ENCODE measurements at regions not wholly inside any gene's neighbourhood (a gene's known extent, or its start where the extent isn't known, plus 50 kb on each side); places are given as distances from the start of the nearest gene placed in this dataset.
A peak's percentile ranks its signal among the peaks of the same experiment; 100 is the strongest.

DNA sequence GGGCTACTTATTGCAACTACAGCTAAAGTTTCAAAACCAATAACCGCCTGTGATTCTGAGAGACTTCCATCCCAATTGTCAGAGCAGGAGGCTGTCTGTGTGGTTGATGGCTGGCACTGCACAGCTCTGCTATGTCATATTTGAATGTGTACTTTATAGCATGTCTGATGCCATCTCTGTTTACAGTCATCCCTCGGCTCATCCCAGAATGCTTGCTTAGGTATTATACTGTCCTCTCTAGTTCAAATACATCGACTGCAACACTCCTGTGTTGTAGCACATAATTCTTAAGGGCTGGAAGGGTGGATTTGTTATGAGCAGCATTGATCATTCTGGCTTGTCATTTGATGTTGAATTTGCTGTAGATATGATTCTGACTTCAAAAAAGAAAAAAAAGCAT, 1617.5 kb upstream of the TENM3 start:
- H3K23ac ChIP-seq (ENCODE audit: low read depth, low read length, poor library complexity), result no peak overlapping the region
- H2BK15ac ChIP-seq (ENCODE audit: low read length), result no peak overlapping the region
- WGBS, 2 donors (ENCODE audit: extremely low coverage in 2 of 2, insufficient read length in 2 of 2, insufficient replicate concordance in 1 of 2), result no CpG with 5 or more reads among the region's 3 CpGs
- H3K4me2 ChIP-seq (ENCODE audit: insufficient read depth, low read length, poor library complexity, severe bottlenecking), result no peak overlapping the region
- no peak overlapping the region for H2BK5ac ChIP-seq (ENCODE audit: low read length)
- no peak overlapping the region for H3K27ac ChIP-seq (replicated peaks; ENCODE audit: low read length)
- no peak overlapping the region for H3K9ac ChIP-seq (ENCODE audit: low read depth, low read length, poor library complexity)
- H2BK120ac ChIP-seq (ENCODE audit: low read depth, low read length), result no peak overlapping the region
- no peak overlapping the region for H3K18ac ChIP-seq (ENCODE audit: low read length)
- no peak overlapping the region for H4K91ac ChIP-seq (ENCODE audit: low read depth, low read length, poor library complexity)
- H3K14ac ChIP-seq (ENCODE audit: low read length), result no peak overlapping the region
- no peak overlapping the region for H3K4ac ChIP-seq (ENCODE audit: low read length)
- H3K27me3 ChIP-seq (ENCODE audit: control insufficient read depth in 3 of 3, insufficient read depth in 3 of 3, low read depth in 1 of 3, low read length in 3 of 3), result no peaks in the 10 kb centered on the region
- no peaks in the 10 kb centered on the region for H3K79me1 ChIP-seq (ENCODE audit: low read depth, low read length)
- H4K8ac ChIP-seq (ENCODE audit: low read depth, low read length), result no peak overlapping the region
- no peak overlapping the region for H2AK5ac ChIP-seq (ENCODE audit: low read depth, low read length)
- no peak overlapping the region for H2AFZ ChIP-seq (ENCODE audit: low read length)
- H2BK12ac ChIP-seq (ENCODE audit: low read length), result no peak overlapping the region
- H3K36me3 ChIP-seq (replicated peaks in 1 of 2; ENCODE audit: control insufficient read depth in 2 of 2, insufficient read depth in 2 of 2, low read length in 2 of 2), result no peaks in the 10 kb centered on the region
- H3K4me3 ChIP-seq (ENCODE audit: low read length in 2 of 2), result no peak overlapping the region
- no peaks in the 10 kb centered on the region for H3K4me1 ChIP-seq (ENCODE audit: control insufficient read depth in 2 of 2, insufficient read depth in 1 of 2, low read depth in 1 of 2, low read length in 2 of 2)
- no peak for DNase-seq (ENCODE audit: low spot score)
- no peaks in the 10 kb centered on the region for H3K9me3 ChIP-seq (replicated peaks in 1 of 2; ENCODE audit: control insufficient read depth in 2 of 2, insufficient read depth in 1 of 2, low read depth in 1 of 2, low read length in 2 of 2)

DNA sequence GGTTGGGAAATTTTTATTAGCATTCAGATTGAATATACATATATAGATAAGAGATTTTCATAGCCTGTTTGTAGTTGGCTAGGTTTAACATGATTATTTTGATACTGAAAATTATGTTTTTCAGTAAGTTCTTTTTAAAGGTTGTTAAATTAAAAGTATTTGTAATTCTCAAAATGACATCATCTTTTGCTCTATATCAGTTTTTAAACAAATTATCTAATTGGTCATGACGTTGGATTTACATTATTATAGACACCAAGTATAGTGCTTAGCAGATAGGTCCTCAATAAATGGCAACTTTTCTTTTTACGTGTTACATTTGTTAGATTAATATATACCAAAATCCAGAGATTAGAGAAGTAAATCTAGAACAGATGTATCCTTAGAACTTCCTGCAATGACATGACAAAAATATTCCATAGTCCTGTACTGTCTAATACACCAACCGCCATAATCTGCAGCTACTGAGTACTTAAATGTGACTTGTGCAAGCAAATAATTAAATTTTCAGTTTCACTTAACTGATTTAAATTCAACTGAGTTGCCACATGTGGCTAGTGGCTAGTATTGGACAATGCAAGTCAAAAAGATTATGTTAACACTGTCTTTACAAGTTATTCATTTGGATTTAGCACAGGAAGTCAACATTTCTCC, 1613.1 kb upstream of the TENM3 start:
- Histone ChIP-seq H3K79me1 (ENCODE audit: low read depth, low read length) (no peaks in the 10 kb centered on the region), H4K8ac (ENCODE audit: low read depth, low read length) (no peak overlapping the region), H3K18ac (ENCODE audit: low read length) (no peak overlapping the region), H3K14ac (ENCODE audit: low read length) (no peak overlapping the region), H3K4me1 (ENCODE audit: control insufficient read depth in 2 of 2, insufficient read depth in 1 of 2, low read depth in 1 of 2, low read length in 2 of 2) (no peaks in the 10 kb centered on the region), H2AK5ac (ENCODE audit: low read depth, low read length) (no peak overlapping the region), H3K27me3 (ENCODE audit: control insufficient read depth in 3 of 3, insufficient read depth in 3 of 3, low read depth in 1 of 3, low read length in 3 of 3) (no peaks in the 10 kb centered on the region), H3K4me3 (ENCODE audit: low read length in 2 of 2) (no peak overlapping the region), H2BK12ac (ENCODE audit: low read length) (no peak overlapping the region), H2BK120ac (ENCODE audit: low read depth, low read length) (no peak overlapping the region), H4K91ac (ENCODE audit: low read depth, low read length, poor library complexity) (no peak overlapping the region), H3K9ac (ENCODE audit: low read depth, low read length, poor library complexity) (no peak overlapping the region), H3K4me2 (ENCODE audit: insufficient read depth, low read length, poor library complexity, severe bottlenecking) (no peak overlapping the region), H3K4ac (ENCODE audit: low read length) (no peak overlapping the region), H3K23ac (ENCODE audit: low read depth, low read length, poor library complexity) (no peak overlapping the region), H2BK5ac (ENCODE audit: low read length) (no peak overlapping the region), H2AFZ (ENCODE audit: low read length) (no peak overlapping the region), H3K36me3 (replicated peaks in 1 of 2; ENCODE audit: control insufficient read depth in 2 of 2, insufficient read depth in 2 of 2, low read length in 2 of 2) (no peaks in the 10 kb centered on the region), H3K9me3 (replicated peaks in 1 of 2; ENCODE audit: control insufficient read depth in 2 of 2, insufficient read depth in 1 of 2, low read depth in 1 of 2, low read length in 2 of 2) (no peaks in the 10 kb centered on the region), H2BK15ac (ENCODE audit: low read length) (no peak overlapping the region), H3K27ac (replicated peaks; ENCODE audit: low read length) (no peak overlapping the region)
- DNase-seq (ENCODE audit: low spot score), result no peak
- no CpG with 5 or more reads among the region's 3 CpGs for WGBS, 2 donors (ENCODE audit: extremely low coverage in 2 of 2, insufficient read length in 2 of 2, insufficient replicate concordance in 1 of 2)

DNA sequence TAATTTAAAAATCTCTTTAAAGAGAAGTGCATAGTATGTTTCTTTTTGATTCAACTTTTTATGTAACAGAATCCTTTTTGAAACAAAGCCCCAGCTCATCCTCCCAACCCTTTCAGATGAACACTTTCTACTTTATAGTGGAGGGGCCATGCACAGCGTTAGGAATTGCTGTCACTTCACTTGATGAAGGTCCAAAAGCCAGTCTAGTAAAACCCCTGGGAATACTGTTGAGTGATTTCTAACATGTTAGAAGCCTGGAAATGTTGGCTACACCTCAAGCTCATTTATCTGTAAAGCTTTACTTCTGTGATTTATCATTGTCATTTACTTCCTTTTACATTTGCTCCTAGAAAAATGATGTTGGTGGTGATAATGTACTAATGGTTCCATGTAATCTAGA, 1608.9 kb upstream of the TENM3 start:
- Histone ChIP-seq H3K9me3 (replicated peaks in 1 of 2; ENCODE audit: control insufficient read depth in 2 of 2, insufficient read depth in 1 of 2, low read depth in 1 of 2, low read length in 2 of 2) (no peaks in the 10 kb centered on the region), H2BK120ac (ENCODE audit: low read depth, low read length) (no peak overlapping the region), H3K27ac (replicated peaks; ENCODE audit: low read length) (no peak overlapping the region), H3K79me1 (ENCODE audit: low read depth, low read length) (no peaks in the 10 kb centered on the region), H3K9ac (ENCODE audit: low read depth, low read length, poor library complexity) (no peak overlapping the region), H4K8ac (ENCODE audit: low read depth, low read length) (no peak overlapping the region), H3K27me3 (ENCODE audit: control insufficient read depth in 3 of 3, insufficient read depth in 3 of 3, low read depth in 1 of 3, low read length in 3 of 3) (no peaks in the 10 kb centered on the region), H3K4ac (ENCODE audit: low read length) (no peak overlapping the region), H3K14ac (ENCODE audit: low read length) (no peak overlapping the region), H3K4me3 (ENCODE audit: low read length in 2 of 2) (no peak overlapping the region), H2AFZ (ENCODE audit: low read length) (no peak overlapping the region), H2BK15ac (ENCODE audit: low read length) (no peak overlapping the region), H3K4me2 (ENCODE audit: insufficient read depth, low read length, poor library complexity, severe bottlenecking) (no peak overlapping the region), H3K18ac (ENCODE audit: low read length) (no peak overlapping the region), H2BK5ac (ENCODE audit: low read length) (no peak overlapping the region), H2BK12ac (ENCODE audit: low read length) (no peak overlapping the region), H3K4me1 (ENCODE audit: control insufficient read depth in 2 of 2, insufficient read depth in 1 of 2, low read depth in 1 of 2, low read length in 2 of 2) (peaks cover 0 to 4% of the 10 kb centered on the region in 2 donors), H3K36me3 (replicated peaks in 1 of 2; ENCODE audit: control insufficient read depth in 2 of 2, insufficient read depth in 2 of 2, low read length in 2 of 2) (no peaks in the 10 kb centered on the region), H3K23ac (ENCODE audit: low read depth, low read length, poor library complexity) (no peak overlapping the region), H2AK5ac (ENCODE audit: low read depth, low read length) (no peak overlapping the region), H4K91ac (ENCODE audit: low read depth, low read length, poor library complexity) (no peak overlapping the region)
- whole genome bisulfite sequencing, 2 donors (ENCODE audit: extremely low coverage in 2 of 2, insufficient read length in 2 of 2, insufficient replicate concordance in 1 of 2), result no CpG with 5 or more reads among the region's 1 CpG
- no peak for DNase-seq (ENCODE audit: low spot score)

DNA sequence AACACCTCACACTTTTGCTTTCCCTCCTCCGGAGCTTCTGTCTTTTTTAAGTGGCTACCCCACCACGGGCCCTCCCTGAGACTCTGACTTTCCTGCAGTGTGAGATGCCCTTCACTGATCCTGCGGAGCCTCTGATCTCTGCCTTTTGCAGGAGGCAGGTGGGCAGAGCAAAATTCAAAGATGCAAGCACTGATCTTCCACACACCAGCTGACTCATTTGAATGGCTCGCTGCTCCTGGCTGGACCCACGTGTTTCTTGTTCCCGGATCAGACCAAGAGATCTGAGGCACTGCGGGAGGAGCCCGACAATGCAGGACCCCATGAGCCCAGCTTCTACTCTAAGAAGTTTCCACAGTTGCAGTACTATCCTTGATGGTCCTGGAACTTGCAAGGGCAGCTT, 1607.9 kb upstream of the TENM3 start:
- H2BK120ac ChIP-seq (ENCODE audit: low read depth, low read length), result no peak overlapping the region
- H3K4ac ChIP-seq (ENCODE audit: low read length), result no peak overlapping the region
- peak overlapping the region; percentile 90 for H2AFZ ChIP-seq (ENCODE audit: low read length)
- no peak overlapping the region for H3K18ac ChIP-seq (ENCODE audit: low read length)
- no peaks in the 10 kb centered on the region for H3K36me3 ChIP-seq (replicated peaks in 1 of 2; ENCODE audit: control insufficient read depth in 2 of 2, insufficient read depth in 2 of 2, low read length in 2 of 2)
- H4K8ac ChIP-seq (ENCODE audit: low read depth, low read length), result no peak overlapping the region
- WGBS, 2 donors (ENCODE audit: extremely low coverage in 2 of 2, insufficient read length in 2 of 2, insufficient replicate concordance in 1 of 2), result no CpG with 5 or more reads among the region's 8 CpGs
- no peaks in the 10 kb centered on the region for H3K27me3 ChIP-seq (ENCODE audit: control insufficient read depth in 3 of 3, insufficient read depth in 3 of 3, low read depth in 1 of 3, low read length in 3 of 3)
- no peak overlapping the region for H4K91ac ChIP-seq (ENCODE audit: low read depth, low read length, poor library complexity)
- H3K9ac ChIP-seq (ENCODE audit: low read depth, low read length, poor library complexity), result no peak overlapping the region
- H2BK12ac ChIP-seq (ENCODE audit: low read length), result no peak overlapping the region
- H2BK15ac ChIP-seq (ENCODE audit: low read length), result no peak overlapping the region
- no peak for DNase-seq (ENCODE audit: low spot score)
- no peak overlapping the region for H3K4me2 ChIP-seq (ENCODE audit: insufficient read depth, low read length, poor library complexity, severe bottlenecking)
- no peaks in the 10 kb centered on the region for H3K79me1 ChIP-seq (ENCODE audit: low read depth, low read length)
- H3K14ac ChIP-seq (ENCODE audit: low read length), result no peak overlapping the region
- peaks cover 0 to 4% of the 10 kb centered on the region in 2 donors for H3K4me1 ChIP-seq (ENCODE audit: control insufficient read depth in 2 of 2, insufficient read depth in 1 of 2, low read depth in 1 of 2, low read length in 2 of 2)
- H2BK5ac ChIP-seq (ENCODE audit: low read length), result no peak overlapping the region
- no peak overlapping the region for H3K23ac ChIP-seq (ENCODE audit: low read depth, low read length, poor library complexity)
- H2AK5ac ChIP-seq (ENCODE audit: low read depth, low read length), result no peak overlapping the region
- no peak overlapping the region for H3K27ac ChIP-seq (replicated peaks; ENCODE audit: low read length)
- no peaks in the 10 kb centered on the region for H3K9me3 ChIP-seq (replicated peaks in 1 of 2; ENCODE audit: control insufficient read depth in 2 of 2, insufficient read depth in 1 of 2, low read depth in 1 of 2, low read length in 2 of 2)
- no peak overlapping the region for H3K4me3 ChIP-seq (ENCODE audit: low read length in 2 of 2)

Data from neuronal stem cell (in vitro differentiated cells).